Central memory CD4-positive, alpha-beta T cell (primary cell): ENCODE measurements at regions not wholly inside any gene's neighbourhood (a gene's known extent, or its start where the extent isn't known, plus 50 kb on each side); places are given as distances from the start of the nearest gene placed in this dataset.

Source experiments
- DNase-seq: peaks from one replicate; pipeline ENCODE4 v3.0.0; 2022

GRCh38 chr2:203789618-203790017 is 78.0 kb upstream of the CTLA4 start:
- DNase-seq = no peak

- no peak for DNase-seq
Observed at GRCh38 chr2:203790134-203790852, 77.3 kb upstream of the CTLA4 start.

DNA sequence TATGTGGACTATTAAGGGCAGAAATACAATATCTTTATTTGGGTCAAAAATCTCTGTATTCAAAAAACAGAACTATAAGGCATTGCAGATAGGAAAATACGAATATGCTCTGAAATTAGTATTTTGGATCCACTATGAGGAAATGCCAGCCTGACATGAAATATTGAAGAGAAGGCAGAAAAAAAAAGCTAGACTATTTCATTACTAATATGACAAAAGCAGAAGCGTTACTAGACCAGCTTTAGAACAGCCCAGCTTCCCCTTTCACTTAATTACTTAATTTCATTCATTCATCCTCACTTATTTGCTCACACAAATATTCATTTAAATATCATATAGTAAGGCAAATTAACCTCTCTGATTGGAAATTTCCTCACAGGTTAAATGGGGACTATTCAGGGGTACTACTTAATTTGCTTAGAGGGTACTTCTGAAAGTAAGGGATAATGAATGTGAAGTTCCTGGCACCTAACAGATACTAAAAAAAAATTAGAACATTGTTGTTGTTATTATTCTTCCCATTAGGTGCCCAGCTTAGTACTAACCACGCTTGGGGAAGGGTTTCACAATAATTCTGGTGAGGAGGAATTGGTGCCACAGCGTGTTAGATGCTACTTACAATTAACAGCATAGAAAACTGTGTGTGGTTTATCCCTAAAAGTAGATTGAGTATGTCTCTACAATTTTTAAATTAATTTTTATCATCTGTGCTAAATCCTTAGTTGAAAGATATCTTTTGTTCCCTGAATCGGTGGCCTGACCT is 71.1 kb upstream of the CTLA4 start:
- no peak for DNase-seq

- no peak for DNase-seq
Observed at GRCh38 chr2:203797276-203797675, 70.3 kb upstream of the CTLA4 start.

DNA sequence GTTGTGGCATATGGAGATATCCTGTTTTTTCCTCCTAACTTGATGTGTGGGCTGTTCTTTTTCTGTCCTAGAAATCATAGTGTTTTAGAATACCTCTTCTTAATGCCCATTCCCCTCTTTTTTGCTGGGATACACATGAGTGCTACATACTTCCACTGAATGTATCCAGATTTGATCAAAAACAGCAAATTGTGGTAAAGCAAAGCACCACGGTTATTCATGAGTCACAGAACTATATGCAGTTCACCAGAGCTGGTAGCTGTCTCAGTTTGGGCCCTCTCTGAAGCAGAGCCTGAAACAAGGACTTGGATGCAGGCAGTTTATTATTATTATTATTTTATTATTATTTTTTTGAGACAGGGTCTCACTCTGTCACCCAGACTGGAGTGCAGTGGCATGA is 69.9 kb upstream of the CTLA4 start:
- no peak for DNase-seq

GRCh38 chr2:203798296-203799087 is 69.1 kb upstream of the CTLA4 start:
- no peak for DNase-seq

GRCh38 chr2:203799908-203800307 is 67.7 kb upstream of the CTLA4 start:
- DNase-seq = no peak

DNA sequence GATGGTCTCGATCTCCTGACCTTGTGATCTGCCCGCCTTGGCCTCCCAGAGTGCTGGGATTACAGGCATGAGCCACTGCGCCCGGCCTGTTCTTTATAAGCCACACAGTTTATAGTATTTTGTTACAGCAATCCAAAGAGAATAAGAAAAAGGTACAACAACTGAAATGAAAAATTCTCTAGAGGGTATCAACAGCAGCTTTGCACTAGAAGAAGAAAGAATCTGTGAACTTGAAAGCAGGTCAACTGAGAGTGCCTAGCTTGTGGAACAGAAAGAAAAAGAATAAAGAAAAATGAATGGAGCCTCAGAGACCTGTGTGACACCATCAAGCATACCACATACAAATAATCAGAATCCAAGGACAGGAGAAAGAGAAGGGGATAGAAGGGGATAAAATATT is 66.8 kb upstream of the CTLA4 start:
- no peak for DNase-seq

- no peak for DNase-seq
Observed at GRCh38 chr2:203802342-203803052, 65.1 kb upstream of the CTLA4 start.

- DNase-seq = no peak
Observed at GRCh38 chr2:203803053-203803429, 64.5 kb upstream of the CTLA4 start.

- peak; percentile 46 for DNase-seq
Observed at GRCh38 chr2:203804070-203804469, 63.5 kb upstream of the CTLA4 start.

DNA sequence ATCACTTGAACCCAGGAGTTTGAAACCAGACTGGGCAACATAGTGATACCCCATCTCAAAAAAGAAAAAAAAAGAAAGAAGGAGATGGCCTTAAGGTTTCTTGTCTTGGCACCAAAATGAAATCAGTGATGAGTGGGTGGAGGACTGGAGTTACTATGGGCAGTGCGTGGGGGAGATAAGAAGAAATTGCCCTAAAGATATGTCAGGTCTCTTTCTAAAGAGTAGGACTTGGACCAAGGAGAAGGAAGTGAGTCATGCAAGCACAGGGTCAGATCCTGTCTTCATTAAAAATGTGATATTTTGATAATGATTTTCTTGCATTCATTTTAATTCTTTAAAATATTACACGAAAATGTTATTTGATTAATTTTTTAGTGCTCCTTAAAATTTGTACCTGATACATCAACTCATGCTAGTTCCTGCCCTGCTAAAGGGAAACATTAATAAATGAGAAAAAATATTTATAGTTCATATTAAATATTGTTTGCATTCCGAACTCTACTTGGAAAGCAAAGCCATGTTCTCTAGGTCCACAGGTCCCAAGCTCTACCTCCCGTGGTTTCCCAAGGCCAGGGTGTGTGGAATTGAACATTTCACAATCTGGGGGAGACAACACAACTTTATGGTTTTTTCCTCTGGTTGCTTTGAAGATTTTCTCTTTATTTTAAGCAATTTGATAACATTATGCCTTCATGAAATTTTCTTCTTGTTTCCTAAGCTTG is 62.6 kb upstream of the CTLA4 start:
- no peak for DNase-seq

DNA sequence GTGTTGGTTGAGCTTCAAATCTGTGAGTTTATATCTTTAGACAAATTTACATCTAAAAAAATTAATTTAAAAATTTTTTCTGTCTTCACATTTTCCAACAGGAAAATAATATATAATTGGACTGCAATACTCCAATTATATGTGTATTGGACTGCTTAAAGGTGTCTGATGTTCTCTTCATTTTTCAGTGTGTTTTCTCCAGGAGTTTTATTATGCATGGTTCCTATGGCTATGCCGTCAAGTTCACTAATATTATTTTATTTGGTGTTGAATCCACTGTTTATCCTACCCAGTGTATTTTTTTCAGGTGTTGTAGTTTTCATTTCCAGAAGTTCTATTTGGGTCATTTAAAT is 62.1 kb upstream of the CTLA4 start:
- no peak for DNase-seq

- no peak for DNase-seq
Observed at GRCh38 chr2:203806761-203807160, 60.8 kb upstream of the CTLA4 start.

DNA sequence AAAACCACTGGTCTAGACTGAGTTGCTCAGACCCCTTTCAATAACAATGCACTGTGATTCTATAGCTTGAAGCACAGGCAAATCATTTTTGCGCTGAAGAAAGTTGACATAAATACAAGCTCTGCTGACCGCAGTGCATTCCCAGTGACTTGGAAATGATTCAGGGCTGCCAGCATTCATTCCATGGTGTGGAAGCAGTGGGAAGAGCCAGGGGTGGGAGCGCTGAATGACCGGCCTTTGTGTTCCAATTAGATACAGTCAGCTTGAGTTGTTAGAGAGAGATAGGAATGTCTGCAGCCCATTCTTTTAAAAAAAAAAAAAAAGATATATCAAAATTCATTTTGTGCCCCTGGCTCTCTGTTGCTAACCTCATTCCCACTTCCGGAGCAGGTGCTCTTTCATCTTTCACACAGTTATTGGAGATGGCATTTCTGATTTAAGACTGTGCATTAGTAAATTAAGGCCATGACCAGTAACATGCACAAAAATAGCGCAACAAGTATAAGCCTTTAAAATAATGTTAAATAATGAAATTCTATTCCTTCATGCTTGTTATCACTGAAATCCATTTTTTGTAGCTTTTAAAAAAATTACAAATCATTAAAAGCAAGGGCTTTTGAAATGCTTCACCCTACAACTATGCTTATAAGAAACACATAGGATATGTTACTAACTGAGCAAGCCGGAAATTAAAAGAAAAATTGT is 59.4 kb upstream of the CTLA4 start:
- DNase-seq = no peak

GRCh38 chr2:203809084-203809521 is 58.5 kb upstream of the CTLA4 start:
- DNase-seq = no peak

GRCh38 chr2:203809991-203810510 is 57.5 kb upstream of the CTLA4 start:
- DNase-seq = no peak

DNA sequence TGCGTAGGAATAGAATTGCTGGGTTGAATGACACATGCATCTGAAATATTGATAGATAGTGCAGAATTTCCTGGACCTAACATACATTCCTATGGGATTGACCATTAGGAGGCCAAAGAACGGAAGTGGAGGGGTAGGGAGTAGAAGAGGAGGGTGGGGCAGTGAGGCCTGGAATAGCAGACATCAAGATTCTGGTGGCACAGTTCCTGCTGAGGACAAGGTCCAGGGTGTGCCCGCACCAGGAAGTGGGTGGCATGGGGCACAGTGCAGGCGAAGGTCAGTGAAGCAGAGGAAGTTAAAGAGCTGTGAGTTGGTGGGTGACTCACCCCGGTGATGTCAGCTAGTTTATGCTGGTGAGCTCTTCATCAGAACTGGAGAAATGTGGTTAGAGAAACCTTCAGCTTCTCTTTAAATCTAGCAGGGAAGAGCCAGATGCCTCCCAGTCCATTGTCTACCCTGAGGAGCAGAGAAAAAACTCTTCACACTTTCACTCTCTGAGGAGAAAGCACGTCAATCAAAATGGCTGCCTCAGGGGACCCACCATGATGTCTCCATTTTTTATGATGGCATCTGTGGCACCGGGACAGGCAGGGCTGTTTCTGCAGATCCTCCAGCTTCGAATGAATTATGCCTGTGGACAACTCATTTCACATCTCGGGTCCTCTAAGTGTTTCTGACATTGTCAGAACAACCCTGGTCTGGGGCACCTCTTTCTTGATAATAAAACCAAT is 55.9 kb upstream of the CTLA4 start:
- peak; percentile 41 for DNase-seq

GRCh38 chr2:203812294-203813221 is 55.0 kb upstream of the CTLA4 start:
- no peak for DNase-seq

DNA sequence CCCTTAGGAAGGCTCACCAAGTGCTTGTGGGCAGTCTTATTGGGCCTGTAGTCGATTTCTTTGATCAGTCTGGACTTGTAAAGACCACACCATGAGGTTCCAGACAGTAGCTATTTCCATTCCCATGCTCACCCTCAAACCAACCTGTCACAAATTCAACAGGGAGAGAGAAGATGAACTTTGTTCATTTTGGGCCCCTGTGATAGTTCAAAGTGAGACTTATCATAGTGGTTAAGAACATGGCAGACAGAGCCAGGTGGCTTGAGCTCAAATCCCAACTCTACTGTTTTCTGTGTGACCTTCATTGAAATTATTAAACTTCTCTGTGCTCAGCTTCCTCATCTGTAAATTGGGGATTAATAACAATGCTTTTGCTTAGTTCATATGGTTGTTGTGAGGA is 53.9 kb upstream of the CTLA4 start:
- no peak for DNase-seq
